ENCODE measurements at regions not wholly inside any gene's neighbourhood (a gene's known extent, or its start where the extent isn't known, plus 50 kb on each side); places are given as distances from the start of the nearest gene placed in this dataset.

- POLR2A ChIA-PET = no interaction called here
- CTCF ChIA-PET = interaction anchor here (0.6 to 1.2 kb wide), 2 partner anchors 21 to 151 kb away, joined by 3 read pairs; no protein-coding TSS in a partner anchor
- TF ChIP-seq CTCF (IDR thresholded peaks at IDR 0.05; ENCODE audit: control extremely low read depth, extremely low read depth, low read depth, missing control alignments) = no peak
- no peak for DNase-seq (ENCODE audit: extremely low spot score)
Observed at GRCh38 chr6:164419099-164419498, 890.3 kb downstream of the C6orf118 start.

GRCh38 chr6:164418262-164418588 is 891.2 kb downstream of the C6orf118 start:
- no peak for DNase-seq (ENCODE audit: extremely low spot score)
- CTCF ChIA-PET = interaction anchor here (1.2 to 1.3 kb wide), 2 partner anchors 10 to 20 kb away, joined by 3 read pairs; no protein-coding TSS in a partner anchor
- POLR2A ChIA-PET = no interaction called here
- no peak for TF ChIP-seq CTCF (IDR thresholded peaks at IDR 0.05; ENCODE audit: control extremely low read depth, extremely low read depth, low read depth, missing control alignments)

- CTCF ChIA-PET = interaction anchor here (1.3 kb wide), 1 partner anchor 9 kb away, joined by 3 read pairs; no protein-coding TSS in a partner anchor
Observed at GRCh38 chr6:164417537-164418261, 891.7 kb downstream of the C6orf118 start.

GRCh38 chr6:164415832-164416563 is 893.4 kb downstream of the C6orf118 start:
- no peak for TF ChIP-seq CTCF (IDR thresholded peaks at IDR 0.05; ENCODE audit: control extremely low read depth, extremely low read depth, low read depth, missing control alignments)
- DNase-seq (ENCODE audit: extremely low spot score) = no peak
- CTCF ChIA-PET = no interaction called here
- POLR2A ChIA-PET = no interaction called here

More at GRCh38 chr6:164417537-164418261, 891.7 kb downstream of the C6orf118 start:
- no peak for TF ChIP-seq CTCF (IDR thresholded peaks at IDR 0.05; ENCODE audit: control extremely low read depth, extremely low read depth, low read depth, missing control alignments)
- no peak for DNase-seq (ENCODE audit: extremely low spot score)
- POLR2A ChIA-PET = no interaction called here

- no peak for DNase-seq (ENCODE audit: extremely low spot score)
- ChIA-PET POLR2A (no interaction called here), CTCF (no interaction called here)
- no peak for TF ChIP-seq CTCF (IDR thresholded peaks at IDR 0.05; ENCODE audit: control extremely low read depth, extremely low read depth, low read depth, missing control alignments)
Observed at GRCh38 chr6:164414695-164415094, 894.7 kb downstream of the C6orf118 start.

GRCh38 chr6:164412566-164412965 is 896.8 kb downstream of the C6orf118 start:
- DNase-seq (ENCODE audit: extremely low spot score) = no peak
- POLR2A ChIA-PET = no interaction called here
- no peak for TF ChIP-seq CTCF (IDR thresholded peaks at IDR 0.05; ENCODE audit: control extremely low read depth, extremely low read depth, low read depth, missing control alignments)
- CTCF ChIA-PET = no interaction called here

Data from GM10248 (cell line).